ENCODE measurements at regions not wholly inside any gene's neighbourhood (a gene's known extent, or its start where the extent isn't known, plus 50 kb on each side); places are given as distances from the start of the nearest gene placed in this dataset.

DNA sequence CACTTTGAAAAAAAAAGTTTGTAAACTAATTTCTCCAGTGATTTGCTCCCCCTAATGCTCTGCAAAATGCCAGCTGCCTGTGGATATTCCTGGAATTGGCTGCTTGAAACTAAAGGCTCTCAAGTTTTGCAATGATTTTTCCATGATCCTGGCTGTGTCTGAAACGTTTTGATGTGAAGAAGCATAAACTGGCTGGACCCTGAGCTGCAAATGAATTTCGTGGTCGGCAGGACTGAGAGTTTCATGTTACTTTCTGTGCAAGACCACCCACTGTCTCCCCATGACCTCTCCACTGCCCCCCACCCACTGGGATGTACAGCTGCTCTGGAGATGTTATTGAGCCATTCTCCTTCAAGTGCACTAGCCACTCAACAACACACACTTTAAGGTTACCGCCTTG lies 171.3 kb upstream of the SSTR4 start:
- no peak for DNase-seq

- no peak for DNase-seq
These were observed 168.2 kb upstream of the SSTR4 start for GRCh38 chr20:22866812-22867341.

DNA sequence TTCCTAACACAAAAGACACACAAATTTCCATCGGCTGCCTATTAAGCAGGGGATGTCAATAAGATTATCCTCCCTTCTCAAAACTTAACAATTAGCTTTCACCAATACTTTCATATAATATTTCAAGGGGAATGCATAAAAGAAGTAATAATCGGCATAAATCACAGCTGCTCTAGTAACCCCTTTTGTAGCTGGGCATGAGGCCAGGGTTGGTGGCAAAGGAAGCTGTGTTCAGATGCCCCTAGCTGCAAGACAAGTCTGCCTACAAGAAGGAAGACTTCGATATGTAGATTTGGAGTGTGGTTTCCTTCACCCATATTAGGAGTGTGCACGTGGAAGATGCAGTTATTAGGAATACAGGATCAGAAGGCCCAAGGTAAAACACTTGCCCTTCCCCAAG lies 156.9 kb upstream of the SSTR4 start:
- no peak for DNase-seq

DNA sequence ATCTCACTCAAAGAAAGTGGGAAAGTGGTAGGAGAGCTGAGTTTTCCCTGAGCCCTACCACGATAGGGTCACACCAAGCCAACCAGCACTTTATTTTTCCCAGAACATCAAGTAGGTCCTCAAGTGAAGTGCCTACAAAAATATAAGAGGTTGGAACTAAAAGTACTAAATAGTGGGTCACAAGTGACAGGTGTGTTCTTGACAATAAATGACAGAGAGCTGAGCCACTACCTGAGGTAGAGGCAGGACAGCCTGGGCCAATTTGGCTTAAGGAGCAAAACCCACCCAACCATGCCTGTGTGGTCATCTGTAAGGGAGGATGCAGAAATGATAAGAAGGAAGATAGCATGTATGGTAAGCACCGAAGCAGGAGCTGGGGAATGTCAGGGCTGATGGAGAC lies 154.8 kb upstream of the SSTR4 start:
- DNase-seq: no peak

- no peak for DNase-seq
These were observed 147.3 kb upstream of the SSTR4 start for GRCh38 chr20:22887796-22888195.

- no peak for DNase-seq
These were observed 144.4 kb upstream of the SSTR4 start for GRCh38 chr20:22890594-22891300.

GRCh38 chr20:22901164-22901563 lies 133.9 kb upstream of the SSTR4 start:
- DNase-seq: no peak

- no peak for DNase-seq
These were observed 133.2 kb upstream of the SSTR4 start for GRCh38 chr20:22901921-22902320.

GRCh38 chr20:22904386-22904785 lies 130.7 kb upstream of the SSTR4 start:
- DNase-seq: no peak

- DNase-seq: no peak
These were observed 130.2 kb upstream of the SSTR4 start for GRCh38 chr20:22904905-22905304.

DNA sequence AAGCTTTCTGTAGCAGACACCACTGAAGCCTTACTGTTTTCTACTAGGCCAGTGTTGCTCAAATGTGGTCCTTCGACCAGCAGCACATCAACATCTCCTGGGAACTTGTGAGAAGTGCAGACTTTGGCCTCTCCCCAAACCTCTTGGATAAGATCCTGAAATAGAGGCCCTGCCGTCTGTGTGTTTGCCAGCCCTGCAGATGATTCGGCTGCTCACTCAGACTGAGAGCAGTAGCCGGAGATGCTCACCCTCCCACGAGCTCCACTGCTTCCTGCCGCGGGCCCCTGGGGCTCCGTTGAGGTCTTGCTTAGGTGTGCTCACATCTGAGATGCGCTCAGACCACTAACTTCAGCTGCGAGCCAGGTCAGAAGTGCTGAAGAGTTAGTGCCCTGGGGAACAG lies 129.5 kb upstream of the SSTR4 start:
- DNase-seq: no peak

- no peak for DNase-seq
These were observed 126.7 kb upstream of the SSTR4 start for GRCh38 chr20:22908437-22908836.

DNA sequence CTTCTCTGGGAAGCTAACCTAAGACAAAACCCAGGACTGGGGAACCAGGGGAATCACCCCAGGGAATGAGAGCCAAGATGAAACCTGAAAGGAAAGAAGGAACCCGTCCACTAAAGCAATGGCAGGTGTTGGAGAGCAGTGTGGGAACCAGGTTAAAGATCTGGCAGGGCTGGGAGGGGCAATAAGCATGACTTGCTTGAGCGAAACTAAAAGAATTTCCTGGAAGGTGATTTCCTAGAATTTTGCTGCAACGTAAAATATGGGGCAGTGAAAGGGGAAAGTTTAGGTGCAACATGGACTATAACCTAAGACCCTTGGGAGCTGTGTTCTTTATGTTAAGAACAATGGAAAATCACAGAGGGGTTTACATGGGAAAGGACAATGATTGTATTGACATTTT lies 126.2 kb upstream of the SSTR4 start:
- DNase-seq: no peak

- DNase-seq: no peak
These were observed 125.7 kb upstream of the SSTR4 start for GRCh38 chr20:22909436-22909835.

DNA sequence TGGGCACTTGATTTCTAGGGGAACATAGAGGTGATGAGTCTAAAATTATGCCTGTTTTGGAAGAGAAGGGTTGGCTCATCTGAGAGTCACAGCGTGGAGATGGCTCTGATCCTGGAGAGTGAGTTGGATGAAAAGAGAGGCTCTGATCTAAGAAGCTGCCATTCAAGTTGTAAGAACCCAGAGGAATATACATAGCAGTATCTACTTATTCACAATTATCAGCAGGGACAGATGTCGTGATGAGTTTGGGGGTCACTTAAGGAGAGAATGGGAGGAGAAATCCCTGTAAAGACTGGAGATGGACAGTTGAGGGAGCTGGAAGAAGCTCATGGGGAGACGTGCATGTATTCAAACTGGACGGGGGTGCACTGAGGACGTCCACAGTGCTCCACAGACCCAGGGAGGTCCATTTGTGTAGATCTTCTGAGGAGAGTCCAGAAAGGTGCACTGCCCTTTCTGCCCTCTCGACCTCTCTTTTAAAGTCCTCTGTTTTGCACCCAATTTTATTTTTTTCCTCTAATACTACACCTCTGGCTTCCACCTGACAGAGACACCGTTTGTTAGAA lies 124.7 kb upstream of the SSTR4 start:
- no peak for DNase-seq

GRCh38 chr20:22914291-22914690 lies 120.8 kb upstream of the SSTR4 start:
- no peak for DNase-seq

GRCh38 chr20:22915512-22915911 lies 119.6 kb upstream of the SSTR4 start:
- no peak for DNase-seq

DNA sequence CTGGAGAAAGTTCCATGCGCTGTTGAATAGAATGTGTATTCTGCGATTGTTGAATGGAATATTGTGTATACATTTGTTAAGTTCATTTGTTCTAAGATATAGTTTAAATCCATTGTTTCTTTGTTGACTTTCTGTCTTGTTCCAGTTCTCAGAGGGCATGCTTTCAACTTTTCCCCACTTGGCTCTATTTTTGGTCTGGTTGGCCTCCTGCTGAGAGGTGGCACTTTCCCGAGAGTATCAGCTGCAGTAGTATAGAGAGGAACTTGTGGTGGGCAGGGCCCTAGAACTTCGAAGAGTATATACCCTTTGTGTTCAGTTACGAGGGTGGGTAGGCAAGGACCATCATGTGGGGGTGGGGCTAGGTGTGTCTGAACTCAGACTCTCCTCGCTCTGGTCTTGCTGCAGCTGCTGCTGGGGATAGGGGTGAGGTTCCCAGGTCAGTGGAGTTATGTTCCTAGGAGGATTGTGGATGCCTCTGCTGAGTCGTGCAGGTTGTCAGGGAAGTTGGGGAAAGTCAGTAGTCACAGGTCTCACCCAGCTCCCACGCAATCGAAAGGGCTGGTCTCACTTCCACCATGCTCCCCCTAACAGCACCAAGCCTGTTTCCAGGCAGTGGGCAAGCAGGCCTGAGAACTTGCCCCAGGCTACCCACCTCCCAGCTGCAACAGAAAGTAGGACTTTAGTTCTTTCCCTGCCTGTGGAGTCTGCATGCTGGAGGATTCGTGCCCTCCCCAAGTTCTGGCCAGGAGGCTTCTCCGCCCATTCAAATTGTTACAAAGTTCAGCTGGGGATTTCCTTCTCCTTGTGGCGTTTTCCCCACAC lies 118.9 kb upstream of the SSTR4 start:
- DNase-seq: no peak

GRCh38 chr20:22918286-22918983 lies 116.7 kb upstream of the SSTR4 start:
- DNase-seq: no peak

- no peak for DNase-seq
These were observed 114.2 kb upstream of the SSTR4 start for GRCh38 chr20:22920898-22921297.

DNA sequence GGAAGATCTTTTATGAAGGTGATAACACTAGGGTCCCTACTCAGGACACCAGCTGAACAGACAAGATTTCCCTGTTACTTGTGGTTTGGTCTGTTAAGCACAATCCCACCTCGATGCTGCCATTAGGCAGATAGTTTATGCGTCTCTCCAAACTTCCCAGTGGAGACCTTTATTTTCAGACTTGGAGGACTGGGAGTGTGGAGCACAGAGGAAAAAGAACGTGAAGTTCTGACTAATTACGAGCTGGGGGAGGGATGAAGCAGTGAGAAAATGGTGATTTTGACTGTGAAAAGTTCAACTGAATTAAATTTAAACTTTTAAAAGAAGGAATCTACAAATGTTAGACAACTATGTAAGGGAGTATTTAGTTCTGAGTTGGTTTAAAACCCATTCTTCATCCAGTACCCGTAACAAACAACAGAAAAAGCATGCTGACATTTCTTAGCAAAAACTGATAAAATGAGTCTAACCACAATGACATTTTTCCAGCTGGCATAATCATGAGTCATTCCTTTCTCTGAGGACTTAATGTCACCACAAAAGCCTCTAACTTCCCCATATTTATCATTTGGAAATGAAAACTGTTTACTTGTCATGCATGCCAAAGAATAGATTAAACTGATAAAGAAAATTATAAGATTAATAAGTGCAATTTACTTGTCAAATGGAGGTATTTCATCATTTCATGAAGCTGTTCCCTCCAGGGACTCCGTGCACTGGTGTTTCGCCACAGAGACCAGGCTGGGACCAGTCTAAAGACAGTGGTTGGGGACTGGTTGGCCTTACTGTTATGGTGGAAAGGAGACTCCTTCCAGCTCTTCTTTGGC lies 113.3 kb upstream of the SSTR4 start:
- no peak for DNase-seq

GRCh38 chr20:22922987-22923386 lies 112.1 kb upstream of the SSTR4 start:
- DNase-seq: no peak
